HG02798 (cell line): ENCODE measurements at regions not wholly inside any gene's neighbourhood (a gene's known extent, or its start where the extent isn't known, plus 50 kb on each side); places are given as distances from the start of the nearest gene placed in this dataset.
"Not testable (repeated sequence)": the region's sequence is repeated elsewhere in the genome, so short reads cannot be mapped to it uniquely, and the experiment has no call there.

Experiments
- ATAC-seq: cut with Tn5 transposase; IDR thresholded peaks from one replicate; pipeline ENCODE4 v1.9.1; 2021; ENCODE audit warnings: mild to moderate bottlenecking; ENCODE audit not compliant: unreplicated experiment, poor library complexity

DNA sequence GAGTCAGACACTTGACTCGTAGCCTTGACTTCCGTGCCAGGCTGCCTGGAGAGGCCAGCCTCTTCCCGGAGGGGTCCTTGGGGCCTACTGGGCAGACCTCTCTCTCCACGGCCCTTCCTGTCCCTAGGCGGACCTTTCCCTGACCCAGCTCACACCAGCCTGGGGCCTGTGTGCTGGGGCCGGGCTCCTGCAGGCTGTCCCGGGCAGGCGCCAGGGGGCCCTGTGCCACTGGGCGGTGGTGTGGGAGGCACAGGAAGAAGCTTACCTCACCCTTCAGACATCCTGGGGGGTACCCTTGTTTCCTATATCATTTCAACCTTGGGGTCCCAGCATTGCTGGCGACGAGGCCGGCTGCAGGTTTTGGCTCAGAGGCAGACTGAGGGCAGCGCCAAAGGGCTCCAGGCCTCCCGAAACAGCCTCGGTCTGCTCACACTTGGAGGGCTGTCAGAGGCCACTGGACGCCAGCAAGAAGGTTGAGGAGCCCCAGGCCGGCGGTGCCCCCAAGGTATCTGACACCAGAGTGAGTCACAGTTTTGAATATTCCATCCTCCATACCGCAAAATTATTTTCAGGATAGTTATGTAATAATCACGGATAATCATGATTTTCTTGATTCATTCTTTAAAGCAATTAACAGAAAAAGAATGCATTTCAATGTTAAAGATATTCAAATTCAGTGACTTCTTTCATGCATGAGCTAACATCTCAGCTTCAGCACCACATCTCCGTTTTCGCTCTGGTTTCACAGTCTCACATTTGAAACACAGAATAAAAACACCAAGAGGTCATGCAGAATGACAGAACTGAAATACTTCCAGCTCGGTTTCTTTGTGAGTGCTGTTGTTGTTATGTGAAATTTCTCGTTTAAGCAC, 3967.6 kb upstream of the TPTE start:
- ATAC-seq: peak; percentile 41

DNA sequence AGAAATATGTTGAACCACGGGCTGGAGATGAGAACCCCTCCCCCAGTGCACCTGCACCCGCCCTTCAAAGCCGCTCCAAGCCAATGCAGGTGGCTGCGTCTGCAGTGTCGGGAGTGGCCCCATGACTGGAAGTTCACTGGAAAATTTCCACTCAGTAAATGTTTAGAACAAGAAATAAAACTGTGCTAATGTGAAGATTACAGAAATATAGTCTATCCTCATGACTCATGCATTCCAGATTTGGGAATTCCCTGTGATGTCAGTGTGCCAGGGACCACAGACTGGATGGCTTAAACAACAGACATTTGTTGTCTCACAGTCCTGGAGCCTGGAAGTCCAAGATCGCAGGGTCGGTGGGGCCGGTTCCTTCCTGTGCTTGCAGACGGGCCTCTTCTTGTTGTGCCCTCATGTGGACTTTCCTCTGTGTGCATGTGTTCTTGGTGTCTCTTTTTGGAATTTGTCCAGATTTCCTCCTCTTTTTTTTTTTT, 3967.0 kb upstream of the TPTE start:
- not testable (repeated sequence) for ATAC-seq

DNA sequence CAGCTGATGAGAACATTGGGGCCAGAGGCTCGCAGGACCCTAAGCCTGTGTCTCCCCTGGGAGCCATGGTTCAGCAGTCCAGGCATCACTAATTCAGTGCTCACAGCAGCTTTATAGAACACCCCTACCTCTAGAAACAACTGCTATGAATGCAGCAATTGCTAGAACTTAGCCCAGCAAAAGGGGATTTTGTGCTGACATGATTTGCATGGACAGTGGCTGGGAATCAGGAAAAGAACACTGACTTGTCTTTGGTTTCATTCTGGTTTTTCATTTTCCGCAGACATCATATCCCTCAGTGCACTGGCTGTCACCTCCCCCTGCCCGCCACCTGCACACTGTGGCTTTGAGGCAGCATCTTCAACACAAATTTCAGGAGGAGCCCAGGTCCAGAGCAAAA, 3964.9 kb upstream of the TPTE start:
- peak; percentile 61 for ATAC-seq

DNA sequence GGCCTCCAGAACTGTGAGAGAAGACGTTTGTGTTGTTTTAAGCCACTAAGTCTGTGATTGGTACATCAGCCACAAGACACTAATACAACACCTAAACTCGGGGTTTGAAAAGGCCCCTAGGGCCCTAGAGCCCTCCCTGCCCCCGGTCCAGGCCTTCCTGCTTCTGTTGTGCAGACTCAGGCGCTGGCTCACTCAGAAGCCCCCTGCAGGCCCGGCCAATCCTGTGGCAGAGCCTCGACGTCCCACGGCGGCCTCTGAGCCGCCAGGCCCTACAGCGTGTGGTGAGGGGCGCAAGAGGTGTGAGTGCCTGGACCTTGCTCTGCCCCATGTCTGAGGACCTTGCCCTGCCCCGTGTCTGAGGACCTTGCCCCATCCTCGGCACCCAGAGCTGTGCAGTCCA, 3964.0 kb upstream of the TPTE start:
- not testable (repeated sequence) for ATAC-seq

DNA sequence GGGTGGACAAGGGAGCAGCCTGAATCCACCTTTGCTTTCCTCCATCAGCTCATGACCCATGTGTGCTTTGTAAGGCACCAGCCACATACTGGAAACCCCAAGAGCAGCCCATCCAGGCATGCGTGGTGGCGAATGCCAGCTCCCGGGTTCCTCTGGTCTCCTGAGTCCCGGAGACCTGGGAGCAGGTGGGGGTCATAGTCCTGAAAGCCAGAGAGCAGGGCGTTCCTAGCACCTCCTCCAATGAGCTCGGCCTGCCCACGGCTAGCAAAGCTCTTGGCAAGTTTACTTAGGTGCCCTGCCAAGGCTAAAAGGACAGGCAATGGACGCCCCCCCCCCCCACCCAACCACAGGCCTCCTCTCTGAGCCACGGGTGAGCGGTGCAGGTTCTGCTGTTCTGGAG, 3960.2 kb upstream of the TPTE start:
- ATAC-seq: not testable (repeated sequence)

DNA sequence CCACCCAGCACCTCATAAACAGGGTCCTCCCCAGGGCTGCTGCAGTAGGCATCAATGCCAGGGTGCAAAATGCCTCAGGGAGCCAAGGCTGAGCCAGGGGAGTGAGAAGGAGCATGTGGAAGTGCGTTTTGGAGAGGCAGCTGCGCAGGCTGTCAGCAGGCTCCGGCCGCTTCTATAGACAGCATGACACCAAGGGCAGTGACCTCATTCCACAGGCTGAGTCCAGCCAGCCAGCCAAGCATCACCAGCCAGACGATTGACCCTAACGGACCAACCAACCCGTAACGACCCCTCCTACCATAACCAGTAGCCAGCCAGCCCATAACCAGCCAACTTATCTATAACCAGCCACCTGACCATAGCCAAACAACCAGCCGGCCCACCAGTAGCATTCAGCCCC, 3959.8 kb upstream of the TPTE start:
- not testable (repeated sequence) for ATAC-seq

DNA sequence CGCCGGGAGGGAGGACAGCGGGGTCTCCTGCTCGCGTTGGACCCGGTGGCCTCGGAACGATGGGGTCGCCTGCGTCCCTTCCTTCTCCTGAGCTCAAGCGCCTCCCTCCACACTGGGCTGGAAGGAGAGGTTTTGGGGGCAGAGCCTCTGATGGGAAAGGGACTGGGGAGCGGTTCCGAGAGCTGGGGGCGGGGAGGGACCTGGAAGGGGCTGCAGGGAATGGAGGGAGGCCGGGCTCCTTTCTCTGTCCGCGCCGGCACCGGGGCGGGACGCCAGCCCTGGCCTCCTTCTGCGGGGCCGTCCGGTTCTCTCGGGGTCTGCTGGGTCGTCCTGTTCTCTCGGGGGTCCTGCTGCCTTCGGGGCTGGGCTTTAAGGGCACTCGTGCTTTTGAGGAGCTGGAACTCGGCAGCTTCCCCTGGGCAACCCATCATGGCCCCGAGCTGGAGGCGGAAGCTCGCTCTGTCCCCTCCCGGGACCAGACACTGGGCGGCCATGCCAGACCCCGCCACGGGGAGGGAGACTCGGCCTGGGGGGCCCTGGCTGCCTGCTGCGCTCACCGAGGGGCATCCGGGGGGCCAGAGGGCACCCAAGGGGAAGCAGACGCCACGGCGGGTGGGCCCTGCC, 3956.7 kb upstream of the TPTE start:
- ATAC-seq: not testable (repeated sequence)

DNA sequence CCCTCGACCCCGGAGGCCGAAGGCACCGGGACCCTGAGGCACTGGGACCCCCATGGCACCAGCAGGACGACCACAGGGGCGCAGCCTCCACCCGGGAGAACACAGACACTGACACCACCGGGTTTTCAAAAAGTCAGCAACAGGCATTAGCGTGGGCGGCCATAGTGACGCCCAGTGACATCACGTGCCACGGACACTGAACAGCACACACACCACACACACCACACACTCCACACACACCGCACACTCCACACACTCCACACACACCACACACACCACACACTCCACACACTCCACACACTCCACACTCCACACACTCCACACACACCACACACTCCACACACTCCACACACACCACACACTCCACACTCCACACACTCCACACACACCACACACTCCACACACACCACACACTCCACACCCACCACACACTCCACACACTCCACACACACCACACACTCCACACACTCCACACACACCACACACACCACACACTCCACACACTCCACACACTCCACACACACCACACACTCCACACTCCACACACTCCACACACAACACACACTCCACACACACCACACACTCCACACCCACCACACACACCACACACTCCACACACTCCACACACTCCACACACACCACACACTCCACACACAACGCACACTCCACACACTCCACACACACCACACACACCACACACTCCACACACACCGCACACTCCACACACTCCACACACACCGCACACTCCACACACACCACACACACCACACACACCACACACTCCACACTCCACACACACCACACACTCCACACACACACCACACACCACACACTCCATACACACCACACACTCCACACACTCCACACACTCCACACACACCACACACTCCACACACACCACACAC, 3955.9 kb upstream of the TPTE start:
- ATAC-seq: not testable (repeated sequence)

DNA sequence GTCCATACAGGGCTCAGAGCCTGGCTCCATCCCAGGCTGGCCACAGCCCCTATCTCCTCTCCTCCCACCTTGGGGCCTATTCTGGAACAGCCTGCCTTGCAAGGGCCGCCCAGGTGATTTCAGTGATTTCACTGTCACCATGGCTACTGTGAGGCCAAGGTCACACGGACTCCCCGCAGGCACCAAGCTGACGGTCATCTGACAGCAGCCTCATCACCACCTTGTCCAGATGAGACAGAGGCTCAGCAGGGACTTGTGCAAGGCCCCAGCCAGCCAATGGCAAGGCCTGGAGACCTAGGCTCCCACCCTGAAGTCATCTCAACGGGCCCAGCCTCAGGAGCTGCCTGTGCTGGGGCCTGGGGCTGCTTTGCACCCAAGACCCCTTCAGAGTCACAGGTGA, 3953.8 kb upstream of the TPTE start:
- ATAC-seq: not testable (repeated sequence)

DNA sequence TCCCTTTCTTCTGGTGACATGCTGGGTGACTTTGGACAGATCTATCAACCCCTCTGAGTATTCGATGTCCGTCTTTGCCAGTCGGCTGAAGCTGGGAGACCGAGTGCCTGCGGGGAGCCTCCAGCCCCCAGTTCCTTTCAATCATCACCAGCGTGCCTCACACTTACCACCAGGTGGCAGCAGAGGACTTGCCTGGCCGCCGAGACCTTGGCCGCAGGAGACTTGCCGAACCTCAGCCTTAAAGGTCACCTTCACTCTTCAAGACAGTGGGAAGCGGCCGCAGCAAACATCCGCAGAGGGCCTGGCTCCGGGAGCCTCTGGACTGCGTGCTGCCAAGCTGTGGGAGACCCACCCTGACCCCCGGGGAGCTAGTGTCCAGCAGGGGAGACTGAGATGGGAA, 3952.2 kb upstream of the TPTE start:
- ATAC-seq: not testable (repeated sequence)

DNA sequence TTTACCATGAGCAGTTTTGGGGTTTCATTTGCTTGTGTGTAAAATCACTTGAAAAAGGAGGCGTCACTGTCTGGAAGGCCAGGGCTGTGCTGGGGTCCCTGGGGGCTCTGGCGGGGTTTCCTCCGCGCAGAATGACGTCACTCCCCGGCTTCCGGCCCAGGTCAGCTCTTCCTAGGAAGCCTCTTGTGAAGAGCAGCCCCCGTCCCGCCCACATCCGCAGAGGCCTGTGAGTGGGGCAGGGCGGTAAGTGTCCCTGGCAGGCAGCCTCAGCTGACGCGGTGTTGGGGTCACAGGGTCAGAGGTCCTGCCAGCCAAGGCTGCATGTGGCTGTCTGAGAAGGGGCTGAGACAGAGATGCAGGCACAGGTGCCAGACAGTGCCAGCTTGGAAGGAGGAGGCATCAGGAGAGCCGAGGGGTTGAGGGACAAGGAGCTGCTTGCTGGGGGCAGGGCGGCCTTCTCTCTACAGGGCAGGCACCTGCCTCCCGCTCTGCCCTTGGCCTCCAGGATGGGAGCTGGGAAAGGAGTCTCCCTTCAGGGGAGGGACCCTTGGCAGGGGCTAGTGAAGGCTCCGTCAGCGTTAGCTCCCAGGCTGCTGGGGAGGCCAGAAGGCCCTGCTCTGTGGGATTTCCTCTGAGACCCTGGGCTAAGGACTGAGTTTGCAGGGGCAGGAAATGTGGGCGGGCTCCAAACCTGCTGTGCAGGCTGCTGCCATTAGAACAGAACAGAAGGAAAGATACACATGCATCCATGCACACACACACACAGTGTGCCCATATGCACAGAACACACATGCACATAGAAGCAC, 3951.6 kb upstream of the TPTE start:
- not testable (repeated sequence) for ATAC-seq

DNA sequence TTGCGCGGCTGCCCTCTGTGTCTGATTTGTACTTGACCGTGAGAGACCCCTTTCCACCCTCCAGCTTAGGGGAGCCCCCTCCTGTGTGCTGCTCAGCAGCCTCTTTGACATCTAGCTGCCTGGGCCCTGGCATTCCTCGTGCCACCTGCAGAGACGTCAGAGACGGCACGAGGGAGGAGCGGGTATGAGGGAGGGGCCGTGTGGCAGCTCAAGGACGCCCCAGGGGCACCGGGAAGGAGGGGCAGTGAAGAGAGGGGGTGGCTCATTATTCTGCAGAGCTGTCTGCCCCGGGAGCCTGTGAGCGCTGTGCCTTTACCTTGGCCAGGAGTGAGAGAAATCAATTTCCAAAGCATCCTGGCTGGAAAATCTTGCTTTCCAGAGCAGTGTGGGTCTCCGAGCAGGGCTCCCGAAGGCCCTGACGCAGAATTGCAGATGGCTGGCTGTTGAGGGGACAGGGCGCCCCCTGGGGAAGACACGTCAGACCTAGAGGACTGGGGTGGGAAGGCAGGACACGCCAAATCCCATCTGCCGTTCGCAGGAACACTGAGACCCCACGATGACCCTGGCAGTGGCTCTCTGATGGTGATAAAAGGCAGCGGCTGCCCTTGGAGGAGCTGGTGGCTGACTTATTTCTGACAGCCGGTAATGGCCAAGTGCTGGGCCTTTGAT, 3950.5 kb upstream of the TPTE start:
- not testable (repeated sequence) for ATAC-seq

DNA sequence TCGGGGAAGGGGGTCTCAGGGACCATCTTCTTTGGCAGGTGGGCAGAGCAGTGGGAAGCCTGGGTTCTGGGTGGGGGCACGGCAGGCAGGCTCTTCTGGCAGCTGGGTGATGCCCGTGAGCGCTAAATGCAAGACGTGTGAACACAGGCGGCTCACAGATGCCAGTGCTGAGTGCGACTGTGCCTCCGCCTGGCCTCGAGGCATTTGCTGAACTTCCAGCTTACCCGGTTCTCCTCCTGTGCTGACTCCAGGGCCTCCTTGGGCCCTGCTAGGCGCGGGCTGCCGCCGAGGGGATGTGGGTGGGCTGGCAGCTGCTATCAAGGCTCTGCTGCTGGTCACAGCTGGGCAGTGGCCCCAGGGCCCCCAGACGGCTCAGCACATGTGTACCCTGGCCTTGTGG, 3947.8 kb upstream of the TPTE start:
- ATAC-seq: not testable (repeated sequence)

DNA sequence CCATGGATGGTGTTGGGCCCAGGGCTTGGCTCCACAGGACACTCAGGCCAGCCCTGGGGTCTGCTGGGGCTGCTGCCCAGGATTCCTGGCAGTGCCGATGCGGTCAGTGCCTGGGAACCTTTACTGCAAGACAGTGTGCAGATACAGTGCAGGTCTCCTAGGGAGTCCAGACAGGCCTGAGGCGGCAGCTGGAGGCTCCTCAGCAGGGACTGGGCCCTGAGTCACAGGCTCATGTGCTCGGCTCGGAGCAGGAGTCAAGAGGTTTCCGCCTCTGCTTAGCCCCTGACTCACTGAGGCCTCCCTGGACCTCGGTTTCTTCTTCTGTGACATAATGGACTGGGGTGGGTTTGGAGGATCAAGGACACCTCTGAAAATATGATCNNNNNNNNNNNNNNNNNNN, 3941.6 kb upstream of the TPTE start:
- ATAC-seq: not testable (repeated sequence)
